Fibroblast of the conjunctiva (primary cell): ENCODE measurements at regions not wholly inside any gene's neighbourhood (a gene's known extent, or its start where the extent isn't known, plus 50 kb on each side); places are given as distances from the start of the nearest gene placed in this dataset.

ENCODE experiments used
- DNase-seq: peaks from one replicate; pipeline ENCODE4 v3.0.0-alpha.2; 2010; ENCODE audit warnings: low read depth

- DNase-seq: no peak
Measured at GRCh38 chr1:237998581-237998980, 107.9 kb upstream of the ZP4 start.

- no peak for DNase-seq
Measured at GRCh38 chr1:237983496-237983895, 92.8 kb upstream of the ZP4 start.

GRCh38 chr1:237981223-237981622 is 90.5 kb upstream of the ZP4 start:
- DNase-seq: no peak

GRCh38 chr1:237976331-237976730 is 85.6 kb upstream of the ZP4 start:
- DNase-seq: no peak

GRCh38 chr1:237975903-237976302 is 85.2 kb upstream of the ZP4 start:
- DNase-seq: no peak

- DNase-seq: no peak
Measured at GRCh38 chr1:237975376-237975775, 84.7 kb upstream of the ZP4 start.

- no peak for DNase-seq
Measured at GRCh38 chr1:237972186-237972585, 81.5 kb upstream of the ZP4 start.

GRCh38 chr1:237962985-237963384 is 72.3 kb upstream of the ZP4 start:
- no peak for DNase-seq

- no peak for DNase-seq
Measured at GRCh38 chr1:237961754-237962153, 71.0 kb upstream of the ZP4 start.

GRCh38 chr1:237959838-237960237 is 69.1 kb upstream of the ZP4 start:
- DNase-seq: no peak

- DNase-seq: no peak
Measured at GRCh38 chr1:237953238-237953637, 62.5 kb upstream of the ZP4 start.
